OCI-LY1 (cell line): ENCODE measurements at regions not wholly inside any gene's neighbourhood (a gene's known extent, or its start where the extent isn't known, plus 50 kb on each side); places are given as distances from the start of the nearest gene placed in this dataset.

Source experiments
- H2AFZ ChIP-seq: fragments of 200-600 bp; sonication (generic), shearing (Covaris generic); 2 replicates; pipeline ENCODE4 v1.6.0; 2014; ENCODE audit warnings: antibody characterized with exemption, mild to moderate bottlenecking, low read length
- H3F3A ChIP-seq: fragments of 200-600 bp; sonication (generic), shearing (Covaris generic); 2 replicates; pipeline ENCODE4 v1.6.0; 2014; ENCODE audit warnings: mild to moderate bottlenecking, antibody characterized with exemption, low read length, moderate library complexity; ENCODE audit not compliant: insufficient read depth
- H3K27ac ChIP-seq: fragments of 200-600 bp; sonication (generic); 2 replicates; pipeline ENCODE4 v1.5.1; 2014; ENCODE audit warnings: low read length, mixed run types, mild to moderate bottlenecking, low read depth; ENCODE audit not compliant: poor library complexity, severe bottlenecking
- H3K27me3 ChIP-seq: fragments of 200-600 bp; sonication (generic); 2 replicates; pipeline ENCODE4 v1.6.0; 2014; ENCODE audit warnings: antibody characterized with exemption, mild to moderate bottlenecking, low read length, moderate library complexity; ENCODE audit not compliant: insufficient read depth
- H3K36me3 ChIP-seq: fragments of 200-600 bp; sonication (generic); 2 replicates; pipeline ENCODE4 v1.6.1; 2014; ENCODE audit warnings: mild to moderate bottlenecking, antibody characterized with exemption, low read length, moderate library complexity, mixed read lengths; ENCODE audit not compliant: insufficient read depth
- H3K4me1 ChIP-seq: fragments of 200-600 bp; sonication (generic); 2 replicates; pipeline ENCODE4 v1.5.1; 2014; ENCODE audit warnings: mild to moderate bottlenecking, low read length, moderate library complexity; ENCODE audit not compliant: insufficient read depth, severe bottlenecking
- H3K4me2 ChIP-seq: fragments of 200-600 bp; sonication (generic), shearing (Covaris generic); 2 replicates; pipeline ENCODE4 v1.6.1; 2014; ENCODE audit warnings: low read length
- H3K4me3 ChIP-seq: fragments of 200-600 bp; sonication (generic); 2 replicates; pipeline ENCODE4 v1.5.1; 2014; ENCODE audit warnings: low read length, low read depth, mild to moderate bottlenecking, mixed read lengths; ENCODE audit not compliant: poor library complexity, severe bottlenecking
- H3K79me2 ChIP-seq: fragments of 200-600 bp; shearing (Covaris generic); 2 replicates; pipeline ENCODE4 v1.6.1; 2016; ENCODE audit warnings: mixed run types, low read length, mixed read lengths; ENCODE audit not compliant: insufficient read depth
- H3K9ac ChIP-seq: fragments of 200-600 bp; sonication (generic), shearing (Covaris generic); 2 replicates; pipeline ENCODE4 v1.6.1; 2014; ENCODE audit warnings: mild to moderate bottlenecking, low read length, mixed read lengths
- H3K9me2 ChIP-seq: fragments of 200-600 bp; sonication (generic), shearing (Covaris generic); 2 replicates; pipeline ENCODE4 v1.6.1; 2014; ENCODE audit warnings: low read depth, mild to moderate bottlenecking, low read length, mixed read lengths
- H3K9me3 ChIP-seq: fragments of 200-600 bp; shearing (Covaris generic); 2 replicates; pipeline ENCODE4 v1.6.1; 2014; ENCODE audit warnings: low read length, mixed read lengths
- H4K20me1 ChIP-seq: fragments of 200-600 bp; sonication (generic), shearing (Covaris generic); 2 replicates; pipeline ENCODE4 v1.6.0; 2016; ENCODE audit warnings: mild to moderate bottlenecking, low read length; ENCODE audit not compliant: insufficient read depth
- EZH2 ChIP-seq: fragments of 200-600 bp; sonication (generic), shearing (Covaris generic); IDR thresholded peaks from 2 replicates; pipeline ENCODE4 v1.8.0; 2017; ENCODE audit warnings: borderline replicate concordance, mixed run types, mild to moderate bottlenecking, antibody characterized with exemption, low read length, moderate library complexity, mixed read lengths
- TF ChIP-seq, protein P1 (sequence below): fragments of 200-600 bp; sonication (generic), shearing (Covaris generic); IDR thresholded peaks from 2 replicates; pipeline ENCODE4 v1.5.1; 2017; ENCODE audit warnings: mild to moderate bottlenecking, antibody characterized with exemption, low read length, moderate library complexity, mixed read lengths

DNA sequence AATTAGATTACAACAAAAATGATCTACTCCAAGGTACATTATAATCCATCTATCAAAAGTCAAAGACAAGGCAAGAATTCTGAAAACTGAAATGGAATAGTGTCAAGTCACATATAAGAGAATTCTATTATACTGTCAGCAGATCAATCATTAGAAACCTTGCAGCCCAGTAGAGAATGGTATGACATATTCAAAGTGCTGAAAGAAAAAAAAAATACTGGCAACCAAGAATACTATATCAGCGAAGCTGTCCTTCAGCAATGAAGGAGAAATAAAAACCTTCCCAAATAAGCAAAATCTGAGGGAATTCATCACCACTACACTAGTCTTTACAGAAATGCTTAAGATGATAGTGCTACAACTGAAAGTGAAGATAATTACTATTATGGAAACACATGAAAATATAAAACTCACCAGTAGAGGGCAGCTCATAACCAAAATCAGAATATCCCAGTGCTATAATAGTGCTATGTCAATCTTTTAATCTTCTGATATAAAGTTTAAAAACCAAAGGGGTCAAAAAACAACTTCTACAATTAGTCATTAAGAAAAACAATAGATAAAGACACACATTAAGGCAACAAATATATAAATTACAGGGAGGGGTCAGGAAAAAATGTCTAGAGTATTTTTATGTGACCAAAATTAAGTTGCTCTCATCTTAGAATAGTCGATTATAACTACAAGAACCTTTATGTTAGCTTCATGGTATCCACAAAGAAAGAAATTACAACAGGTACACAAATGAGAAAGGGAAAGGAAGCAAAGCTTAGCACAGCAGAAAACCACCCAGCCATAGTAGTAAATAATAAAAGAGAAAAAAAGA is 190.7 kb upstream of the CNTN6 start:
- H3K4me2 ChIP-seq, result no peak overlapping the region
- H3F3A ChIP-seq, result no peaks in the 10 kb centered on the region
- no peaks in the 10 kb centered on the region for H3K79me2 ChIP-seq
- H3K9me2 ChIP-seq, result no peaks in the 10 kb centered on the region
- no peaks in the 10 kb centered on the region for H3K36me3 ChIP-seq
- H2AFZ ChIP-seq, result no peak overlapping the region
- H3K27ac ChIP-seq, result no peak overlapping the region
- no peak overlapping the region for H3K9ac ChIP-seq
- no peaks in the 10 kb centered on the region for H3K4me1 ChIP-seq
- no peaks in the 10 kb centered on the region for H4K20me1 ChIP-seq
- H3K27me3 ChIP-seq, result no peaks in the 10 kb centered on the region
- TF ChIP-seq EZH2, result no peak
- TF ChIP-seq, protein P1, sequence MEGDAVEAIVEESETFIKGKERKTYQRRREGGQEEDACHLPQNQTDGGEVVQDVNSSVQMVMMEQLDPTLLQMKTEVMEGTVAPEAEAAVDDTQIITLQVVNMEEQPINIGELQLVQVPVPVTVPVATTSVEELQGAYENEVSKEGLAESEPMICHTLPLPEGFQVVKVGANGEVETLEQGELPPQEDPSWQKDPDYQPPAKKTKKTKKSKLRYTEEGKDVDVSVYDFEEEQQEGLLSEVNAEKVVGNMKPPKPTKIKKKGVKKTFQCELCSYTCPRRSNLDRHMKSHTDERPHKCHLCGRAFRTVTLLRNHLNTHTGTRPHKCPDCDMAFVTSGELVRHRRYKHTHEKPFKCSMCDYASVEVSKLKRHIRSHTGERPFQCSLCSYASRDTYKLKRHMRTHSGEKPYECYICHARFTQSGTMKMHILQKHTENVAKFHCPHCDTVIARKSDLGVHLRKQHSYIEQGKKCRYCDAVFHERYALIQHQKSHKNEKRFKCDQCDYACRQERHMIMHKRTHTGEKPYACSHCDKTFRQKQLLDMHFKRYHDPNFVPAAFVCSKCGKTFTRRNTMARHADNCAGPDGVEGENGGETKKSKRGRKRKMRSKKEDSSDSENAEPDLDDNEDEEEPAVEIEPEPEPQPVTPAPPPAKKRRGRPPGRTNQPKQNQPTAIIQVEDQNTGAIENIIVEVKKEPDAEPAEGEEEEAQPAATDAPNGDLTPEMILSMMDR, result peak; percentile 70; the same call in 1 of the 2 replicates
- no peaks in the 10 kb centered on the region for H3K9me3 ChIP-seq
- H3K4me3 ChIP-seq, result no peak overlapping the region

DNA sequence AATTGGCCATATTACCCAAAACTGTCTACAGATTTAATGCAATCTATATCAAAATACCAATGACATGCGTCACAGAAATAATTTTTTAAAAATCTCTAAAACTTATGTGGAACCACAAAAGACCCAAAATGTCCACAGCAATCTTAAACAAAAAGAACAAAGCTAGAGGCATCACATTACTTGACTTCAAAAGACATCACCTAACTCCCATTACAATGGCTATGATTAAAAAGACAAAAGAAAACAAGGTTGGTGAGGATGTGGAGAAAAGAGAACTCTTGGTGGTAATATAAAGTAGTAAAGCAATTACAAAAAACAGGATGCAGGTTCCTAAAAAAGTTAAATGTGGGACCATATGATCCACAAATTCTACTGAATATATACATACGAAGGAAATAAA is 187.6 kb upstream of the CNTN6 start:
- Histone ChIP-seq H3K9me2 (no peaks in the 10 kb centered on the region), H3K4me3 (no peak overlapping the region), H3K36me3 (no peaks in the 10 kb centered on the region), H2AFZ (no peak overlapping the region), H3K27me3 (no peaks in the 10 kb centered on the region), H4K20me1 (no peaks in the 10 kb centered on the region), H3K9me3 (no peaks in the 10 kb centered on the region), H3K79me2 (no peaks in the 10 kb centered on the region), H3K4me1 (no peaks in the 10 kb centered on the region), H3K9ac (no peak overlapping the region), H3F3A (no peaks in the 10 kb centered on the region), H3K27ac (no peak overlapping the region), H3K4me2 (no peak overlapping the region)
- TF ChIP-seq EZH2, result no peak
- TF ChIP-seq, protein P1, result no peak

DNA sequence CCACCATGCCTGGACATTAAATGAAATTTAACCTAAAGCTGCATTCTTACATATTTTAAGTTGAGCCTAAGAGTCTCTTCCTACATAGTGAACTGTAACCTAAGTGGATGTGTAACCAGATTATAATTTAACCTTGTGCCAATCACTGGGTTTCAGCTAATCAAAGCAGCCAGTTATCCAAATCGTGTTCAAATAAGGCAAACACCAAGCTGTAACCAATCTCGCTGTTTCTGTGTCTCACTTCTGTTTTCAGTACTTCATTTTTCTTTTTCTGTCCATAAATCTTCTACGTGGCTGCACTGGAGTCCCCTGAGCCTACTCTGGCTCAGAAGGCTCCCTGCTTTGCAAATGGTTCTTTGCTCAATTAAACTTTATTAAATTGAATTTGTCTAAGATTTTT is 186.1 kb upstream of the CNTN6 start:
- no peak for TF ChIP-seq EZH2
- TF ChIP-seq, protein P1, result no peak
- no peak overlapping the region for H2AFZ ChIP-seq
- H3K27me3 ChIP-seq, result no peaks in the 10 kb centered on the region
- no peaks in the 10 kb centered on the region for H3K9me3 ChIP-seq
- no peaks in the 10 kb centered on the region for H3K36me3 ChIP-seq
- H4K20me1 ChIP-seq, result no peaks in the 10 kb centered on the region
- no peaks in the 10 kb centered on the region for H3F3A ChIP-seq
- no peaks in the 10 kb centered on the region for H3K79me2 ChIP-seq
- no peaks in the 10 kb centered on the region for H3K4me1 ChIP-seq
- H3K9ac ChIP-seq, result no peak overlapping the region
- no peaks in the 10 kb centered on the region for H3K9me2 ChIP-seq
- no peak overlapping the region for H3K27ac ChIP-seq
- H3K4me3 ChIP-seq, result no peak overlapping the region
- no peak overlapping the region for H3K4me2 ChIP-seq
